ENCODE measurements at regions not wholly inside any gene's neighbourhood (a gene's known extent, or its start where the extent isn't known, plus 50 kb on each side); places are given as distances from the start of the nearest gene placed in this dataset.

DNA sequence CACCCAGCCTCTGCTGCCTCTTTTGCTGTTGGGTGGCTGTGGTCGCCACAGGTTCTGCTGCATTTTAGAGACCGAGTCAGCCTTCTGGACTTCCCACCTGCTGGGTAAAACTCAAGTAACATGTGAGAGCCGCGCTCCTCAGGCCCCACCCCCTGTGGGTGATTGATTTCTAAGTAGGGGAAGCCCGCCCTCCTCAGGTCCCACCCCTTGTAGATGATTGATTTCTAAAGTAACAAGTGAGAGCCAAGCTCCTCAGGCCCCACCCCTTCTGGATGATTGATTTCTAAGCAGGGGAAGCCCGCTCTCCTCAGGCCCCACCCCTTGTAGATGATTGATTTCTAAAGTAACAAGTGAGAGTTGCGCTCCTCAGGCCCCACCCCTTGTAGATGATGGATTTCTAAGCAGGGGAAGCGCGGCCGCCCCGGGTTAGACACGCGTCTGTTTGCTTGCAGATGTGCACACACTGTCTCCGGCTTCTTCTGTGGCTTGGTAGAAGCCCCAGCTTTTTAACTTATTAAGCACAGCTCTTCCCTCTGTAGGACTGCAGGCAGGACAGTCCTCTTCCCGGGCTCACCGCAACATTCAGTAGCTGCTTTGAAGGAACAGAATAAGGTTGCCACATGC lies 83.4 kb downstream of the FAM43A start:
- DNase-seq = peak; percentile 63 to 96

DNA sequence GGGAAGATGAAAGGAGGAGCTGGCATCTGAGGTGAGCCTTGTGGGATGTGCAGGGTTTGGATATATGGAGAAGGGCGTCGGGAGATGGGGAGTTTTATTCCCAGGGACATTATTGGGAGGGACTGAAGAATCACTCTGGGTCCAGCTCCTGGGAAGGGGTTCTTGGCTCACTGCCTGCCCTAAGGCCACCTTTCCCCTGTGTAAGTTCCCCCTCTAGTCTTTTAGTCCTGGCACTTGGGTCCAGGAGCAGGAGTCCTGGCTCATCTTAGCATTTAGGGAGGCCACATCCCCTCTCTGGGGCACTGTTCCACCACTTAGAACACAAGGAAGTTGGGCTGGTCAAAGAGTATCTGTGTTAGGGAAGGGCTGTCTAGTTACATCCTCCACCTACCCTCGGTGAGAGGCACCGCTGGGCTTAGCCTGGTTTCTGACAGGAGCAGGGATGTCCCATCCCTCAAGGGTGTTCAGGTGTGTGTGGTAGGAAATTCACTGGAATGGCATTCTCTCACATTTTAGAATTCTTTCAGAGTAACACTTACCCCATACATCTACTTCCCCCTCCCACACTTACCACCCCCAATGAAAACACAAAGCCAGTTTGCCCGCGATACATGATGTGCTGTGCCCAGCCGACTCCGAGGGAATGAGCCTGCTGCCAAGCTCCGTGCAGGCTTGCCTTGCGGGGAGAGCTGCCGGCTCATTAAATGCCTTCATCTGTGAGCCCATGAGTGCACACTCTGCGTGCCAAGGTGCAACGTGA lies 86.7 kb downstream of the FAM43A start:
- DNase-seq = no peak

DNA sequence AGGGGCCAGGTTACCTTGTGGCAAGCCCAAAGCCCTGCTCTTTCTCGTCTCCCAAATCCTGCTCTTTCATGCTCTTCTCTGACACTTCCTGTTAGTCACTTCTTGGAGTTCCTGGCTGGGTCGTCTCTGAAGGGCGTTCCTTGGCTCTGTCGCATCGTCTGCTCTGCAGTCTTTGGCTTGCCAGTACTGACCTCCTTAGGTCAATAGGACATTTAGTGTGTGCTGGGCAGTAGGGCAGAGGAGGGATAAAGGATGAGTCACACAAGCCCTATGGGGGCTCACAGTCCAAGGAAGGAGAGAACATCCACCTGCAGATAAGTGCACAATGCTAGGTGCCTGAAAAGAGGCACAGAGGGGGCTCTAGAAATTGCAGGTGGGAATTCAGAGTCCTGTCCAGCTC lies 87.5 kb downstream of the FAM43A start:
- no peak for DNase-seq

DNA sequence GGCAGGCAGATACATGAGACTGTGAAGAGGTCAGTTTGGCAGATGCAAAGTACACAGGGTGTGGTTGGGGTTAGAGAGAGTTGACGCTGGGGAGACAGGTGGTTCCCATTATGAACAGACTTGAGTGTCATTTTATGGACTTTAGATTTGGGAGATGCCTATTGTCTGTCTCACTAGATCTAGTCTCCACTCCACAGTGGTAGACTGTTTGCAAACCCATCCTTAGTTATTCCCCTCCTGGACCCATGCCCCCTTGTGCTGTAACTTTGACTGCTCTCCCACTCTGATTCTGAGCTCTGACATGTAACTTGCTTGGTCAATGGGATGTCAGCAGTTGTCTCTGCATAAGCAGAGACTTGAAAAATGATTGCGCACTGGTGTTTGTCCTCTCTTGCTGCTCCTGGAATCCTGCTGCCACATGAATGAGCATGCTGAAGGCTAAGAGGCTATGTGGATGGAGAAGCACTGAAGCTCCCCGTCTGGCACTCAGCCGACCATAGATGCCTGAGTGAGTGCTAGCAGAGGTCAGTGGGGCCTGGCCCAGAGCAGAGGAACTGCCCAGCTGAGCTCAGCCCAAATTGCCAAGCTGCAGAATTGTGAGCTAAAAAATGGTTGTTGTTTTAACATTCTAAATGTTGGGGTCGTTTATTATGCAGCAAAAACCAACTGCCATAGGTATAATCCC lies 88.2 kb downstream of the FAM43A start:
- DNase-seq = no peak

DNA sequence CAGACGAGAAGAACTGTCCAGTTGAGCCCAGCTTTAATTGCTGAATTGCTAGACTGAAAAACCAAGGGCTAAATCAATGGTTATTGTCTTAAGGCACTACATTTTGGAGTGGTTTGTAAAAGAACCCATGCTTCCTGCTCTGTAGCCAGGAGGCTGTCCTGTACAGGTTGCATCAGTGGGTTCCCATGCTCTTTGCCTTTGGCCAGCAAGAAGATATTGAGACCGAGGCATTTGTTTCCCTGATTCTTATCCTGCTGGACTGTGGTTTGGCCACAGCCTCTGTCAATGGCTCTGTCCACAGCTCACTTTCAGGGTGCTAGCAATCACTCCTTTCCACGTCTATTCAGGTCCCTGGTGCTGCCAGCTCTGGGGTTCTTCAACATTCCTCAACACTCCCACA lies 89.6 kb downstream of the FAM43A start:
- no peak for DNase-seq

DNA sequence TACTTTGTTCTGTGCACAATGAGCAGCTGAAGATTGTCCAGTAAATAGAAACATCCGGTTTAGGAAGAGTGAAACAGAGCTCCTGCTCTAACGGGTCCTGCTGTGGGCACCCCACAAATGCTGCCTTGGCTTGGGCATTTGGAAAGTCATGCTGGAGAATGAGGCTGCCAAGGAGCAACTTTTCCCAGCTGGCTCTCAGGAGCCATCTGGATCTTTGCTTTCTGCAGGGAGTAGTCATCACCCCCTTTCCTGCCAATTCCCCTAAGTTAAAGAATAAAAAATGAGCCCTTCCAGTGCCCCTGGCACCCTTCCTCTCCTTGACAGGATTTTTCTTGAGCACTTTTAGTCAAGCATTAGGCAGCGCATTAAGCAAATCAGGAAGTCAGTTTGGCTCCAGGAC lies 90.0 kb downstream of the FAM43A start:
- no peak for DNase-seq

DNA sequence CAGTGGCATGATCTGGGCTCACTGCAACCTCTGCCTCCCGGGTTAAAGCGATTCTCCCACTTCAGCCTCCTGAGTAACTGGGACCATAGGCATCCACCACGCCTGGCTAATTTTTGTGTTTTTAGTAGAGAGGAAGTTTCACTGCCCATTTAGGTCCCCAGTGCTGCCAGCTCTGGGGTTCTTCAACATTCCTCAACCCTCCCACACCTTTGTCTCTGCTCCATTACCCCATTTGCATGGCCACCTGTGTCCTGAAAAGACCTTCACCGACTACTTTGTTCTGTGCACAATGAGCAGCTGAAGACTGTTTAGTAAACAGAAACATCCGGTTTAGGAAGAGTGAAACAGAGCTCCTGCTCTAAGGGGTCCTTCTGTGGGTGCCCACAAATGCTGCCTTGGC lies 92.0 kb downstream of the FAM43A start:
- no peak for DNase-seq

DNA sequence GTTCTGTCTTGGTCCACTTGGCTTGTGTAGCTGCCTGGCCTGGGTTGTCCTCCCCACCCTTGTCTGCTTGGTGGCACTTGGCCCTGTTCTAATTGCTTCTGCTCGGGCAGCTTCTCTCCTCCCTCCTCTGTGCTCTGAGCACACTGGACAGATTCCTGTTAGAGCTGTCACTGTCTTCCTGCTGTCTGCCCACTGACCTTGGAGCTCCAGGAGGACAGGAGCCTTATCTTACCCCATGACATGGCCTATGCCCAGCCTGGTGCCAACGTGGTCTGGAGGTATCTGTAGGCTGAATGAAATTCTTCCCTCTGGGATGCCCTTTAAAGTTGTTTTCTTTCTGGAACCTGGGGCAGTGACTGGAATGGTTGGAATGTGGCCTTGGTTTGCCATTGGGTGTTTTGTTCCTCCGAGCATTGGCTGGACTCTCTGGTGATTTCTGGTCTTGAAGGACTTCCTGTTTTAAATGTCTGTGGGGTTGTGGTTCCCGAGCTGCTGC lies 94.1 kb downstream of the FAM43A start:
- no peak for DNase-seq

DNA sequence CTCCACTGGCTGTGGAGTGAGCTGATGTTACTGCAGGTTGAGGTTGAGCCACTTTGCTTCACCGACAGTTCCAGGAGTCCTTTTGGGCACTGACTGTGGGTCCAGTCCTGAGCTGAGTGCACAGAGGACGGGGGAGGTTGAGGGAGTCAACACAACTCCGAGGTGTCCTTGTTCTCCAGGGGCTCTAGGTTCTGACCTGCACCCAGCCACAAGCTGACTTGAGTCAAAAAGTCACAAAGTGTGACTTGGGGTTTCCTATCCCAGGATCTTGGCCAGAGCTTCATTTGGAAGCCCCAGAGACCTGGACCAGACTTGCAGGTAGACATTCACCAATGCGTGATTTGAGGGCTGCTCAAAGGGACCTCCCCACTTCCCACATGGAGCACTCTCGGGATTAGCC lies 95.0 kb downstream of the FAM43A start:
- no peak for DNase-seq

DNA sequence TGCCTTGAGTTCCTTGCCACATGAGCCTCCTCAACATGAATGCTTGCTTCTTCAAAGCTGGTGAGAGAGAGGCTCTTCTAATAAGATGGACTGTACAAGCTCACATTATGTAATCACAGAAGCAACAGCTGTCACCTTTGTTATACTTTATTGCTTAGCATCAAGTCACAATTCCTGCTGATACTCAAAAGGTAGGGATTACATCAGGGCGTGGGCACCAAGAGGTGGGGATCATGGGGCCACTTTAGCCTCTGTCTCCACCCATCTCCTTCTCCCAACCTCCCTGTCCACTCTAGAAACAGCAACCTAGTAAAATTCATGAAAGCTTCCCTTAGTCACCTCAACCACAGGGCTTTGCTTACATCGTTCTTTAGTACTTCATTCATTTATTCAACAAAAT lies 95.9 kb downstream of the FAM43A start:
- no peak for DNase-seq

DNA sequence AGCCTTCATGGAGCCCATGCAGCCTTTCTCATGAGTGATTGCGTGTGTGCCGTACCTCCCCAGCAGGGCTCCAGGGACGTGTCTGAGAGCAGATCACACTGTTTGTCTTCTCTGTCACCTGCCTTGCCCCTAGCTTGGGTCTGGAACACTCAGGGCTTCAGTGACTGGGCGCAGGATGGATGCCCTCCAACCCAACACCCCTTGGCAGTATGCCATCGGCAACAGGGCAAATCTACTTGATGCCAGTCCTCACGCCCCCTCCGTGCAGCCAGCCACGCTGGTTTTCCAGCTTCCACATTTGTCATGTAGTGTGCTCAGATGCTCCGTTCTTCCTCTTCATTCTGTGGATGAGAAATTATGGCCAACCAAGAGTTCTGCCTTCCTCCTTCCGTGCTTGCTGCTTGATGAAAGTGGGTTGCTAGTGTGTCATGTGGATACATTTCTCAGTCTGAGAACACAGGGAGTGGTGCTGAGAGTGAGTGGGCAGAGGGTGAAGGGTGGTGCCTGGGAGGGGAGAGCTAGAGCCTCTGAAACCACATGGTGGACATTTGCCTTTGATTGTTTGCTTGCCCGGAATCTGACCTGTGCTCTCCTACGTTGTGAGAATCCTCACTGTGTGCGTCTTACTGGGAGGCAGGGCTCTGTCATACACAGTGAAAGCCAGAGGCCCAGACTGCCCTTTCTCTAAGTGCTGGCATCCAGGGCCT lies 97.2 kb downstream of the FAM43A start:
- DNase-seq = no peak

DNA sequence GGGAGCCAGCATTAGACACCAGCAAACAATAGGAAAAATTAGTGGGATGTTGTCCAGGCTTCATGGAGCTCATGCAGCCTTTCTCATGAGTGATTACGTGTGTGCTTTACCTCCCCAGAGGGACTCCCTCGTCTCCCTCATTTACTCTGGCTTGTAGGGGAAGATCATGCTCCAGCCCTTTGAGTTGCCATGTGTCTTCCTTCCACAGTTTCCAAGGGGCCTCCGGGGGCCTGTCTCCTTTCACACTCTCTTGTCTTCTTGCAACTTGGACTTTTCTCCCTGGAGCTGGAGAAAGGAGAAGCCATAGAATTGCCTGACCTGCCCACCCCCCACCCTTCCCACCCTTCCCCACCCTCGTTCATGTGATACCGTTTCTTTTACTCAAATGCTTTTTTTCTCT lies 98.7 kb downstream of the FAM43A start:
- no peak for DNase-seq

DNA sequence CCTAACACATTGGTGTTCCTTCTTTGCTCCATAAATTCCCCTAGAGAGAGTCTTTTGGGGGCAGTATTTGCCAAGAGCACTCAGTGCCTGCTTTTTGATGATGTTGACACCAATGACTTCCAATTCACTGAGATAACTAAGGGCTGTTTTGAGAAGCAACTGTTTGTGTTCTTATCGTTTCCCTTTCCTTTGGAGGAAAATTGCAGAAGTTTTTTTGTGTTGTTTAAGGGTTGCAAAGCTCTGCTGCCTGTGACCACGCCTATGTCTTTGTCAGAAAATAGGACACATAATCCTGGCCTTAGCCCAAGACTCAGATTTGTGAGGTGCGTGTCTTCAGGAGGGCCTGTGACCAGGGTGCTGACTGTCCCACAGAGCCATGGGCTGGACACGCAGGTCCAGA lies 99.6 kb downstream of the FAM43A start:
- no peak for DNase-seq

DNA sequence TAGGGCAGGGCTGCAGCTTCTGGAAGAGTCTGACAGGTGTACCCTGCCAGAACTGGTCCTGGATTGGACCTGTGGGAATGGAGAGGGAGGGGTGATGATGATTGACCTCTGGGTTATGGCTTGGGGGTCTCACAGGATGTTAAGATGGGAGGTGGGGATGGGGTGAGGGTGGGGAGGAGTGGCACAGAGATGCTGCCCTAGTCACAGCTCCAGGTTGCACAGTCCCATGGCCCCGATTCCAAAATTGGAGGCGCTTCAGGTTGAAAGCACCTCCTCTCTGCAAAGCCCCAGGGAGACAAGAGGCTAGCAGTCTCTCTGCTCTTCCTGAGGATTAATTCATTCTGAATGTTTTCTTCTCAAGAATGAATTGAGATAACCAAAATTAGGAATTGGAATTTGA lies 101.4 kb downstream of the FAM43A start:
- DNase-seq = no peak

DNA sequence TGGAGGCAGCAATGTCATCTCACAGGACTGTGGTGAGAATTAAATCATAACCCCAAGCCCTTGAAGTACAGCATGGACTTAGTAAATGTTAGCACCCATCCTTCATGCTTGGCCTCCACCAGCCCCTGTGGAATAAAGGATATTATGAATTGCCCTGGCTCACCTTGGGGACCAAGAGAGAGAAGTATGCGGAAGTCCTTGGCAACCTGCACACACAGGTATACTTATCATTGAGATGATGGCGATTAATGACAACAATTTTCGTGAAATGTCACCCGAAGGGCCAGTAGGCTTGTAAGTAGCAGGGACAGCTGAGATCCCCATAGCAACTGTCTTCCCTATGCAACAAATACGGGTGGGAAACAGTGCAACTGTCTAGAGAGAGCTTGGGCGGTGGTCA lies 102.0 kb downstream of the FAM43A start:
- DNase-seq = no peak

DNA sequence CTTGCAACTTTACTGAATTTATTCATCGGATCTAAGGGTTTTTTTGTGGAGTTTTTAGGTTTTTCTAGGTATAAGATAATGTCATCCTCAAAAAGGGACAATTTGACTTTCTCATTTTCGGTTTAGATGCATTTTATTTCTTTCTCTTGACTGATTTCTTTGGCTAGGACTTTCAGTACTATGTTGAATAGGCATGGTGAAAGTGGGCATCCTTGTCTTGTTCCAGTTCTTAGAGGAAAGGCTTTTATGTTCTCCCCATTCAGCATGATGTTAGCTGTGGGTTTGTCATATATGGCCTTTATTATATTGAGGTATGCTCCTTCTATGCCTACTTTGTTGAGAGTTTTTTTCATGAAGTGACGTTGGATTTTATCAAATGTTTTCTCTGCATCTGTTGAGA lies 106.7 kb downstream of the FAM43A start:
- no peak for DNase-seq

DNA sequence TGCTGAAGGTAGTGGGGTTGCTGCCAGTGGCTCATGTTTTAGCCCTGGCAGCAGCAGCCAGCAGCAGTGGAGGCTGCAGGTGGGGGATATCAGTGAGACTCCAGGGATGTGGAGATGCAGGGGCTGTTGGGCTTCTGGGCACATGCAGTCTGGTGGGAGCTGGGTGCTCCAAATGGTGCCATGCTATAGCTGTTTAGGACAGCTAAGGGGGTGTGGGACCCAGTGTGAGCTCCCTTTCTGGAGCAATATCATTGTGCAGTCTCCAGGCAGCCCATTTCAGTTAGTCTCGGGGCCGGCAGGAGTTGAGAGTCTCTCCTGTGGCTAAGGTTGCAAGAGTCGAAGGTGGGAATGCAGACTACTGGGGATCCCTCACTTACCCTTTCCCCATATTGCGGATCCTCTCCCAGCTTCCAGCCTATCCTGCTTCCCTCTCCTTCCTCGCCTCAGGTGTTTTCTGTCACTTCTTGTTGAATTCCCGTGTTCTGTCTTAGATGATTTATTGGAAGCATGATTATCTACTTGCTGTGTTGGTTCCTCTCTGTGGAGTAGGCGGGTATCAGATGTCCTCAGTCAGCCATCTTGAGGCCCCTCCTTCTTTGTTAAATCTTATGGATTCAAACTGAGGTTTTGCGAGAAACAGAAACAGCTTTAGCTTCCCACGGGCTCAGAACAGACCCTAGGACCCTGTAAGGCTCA lies 112.0 kb downstream of the FAM43A start:
- DNase-seq = no peak

DNA sequence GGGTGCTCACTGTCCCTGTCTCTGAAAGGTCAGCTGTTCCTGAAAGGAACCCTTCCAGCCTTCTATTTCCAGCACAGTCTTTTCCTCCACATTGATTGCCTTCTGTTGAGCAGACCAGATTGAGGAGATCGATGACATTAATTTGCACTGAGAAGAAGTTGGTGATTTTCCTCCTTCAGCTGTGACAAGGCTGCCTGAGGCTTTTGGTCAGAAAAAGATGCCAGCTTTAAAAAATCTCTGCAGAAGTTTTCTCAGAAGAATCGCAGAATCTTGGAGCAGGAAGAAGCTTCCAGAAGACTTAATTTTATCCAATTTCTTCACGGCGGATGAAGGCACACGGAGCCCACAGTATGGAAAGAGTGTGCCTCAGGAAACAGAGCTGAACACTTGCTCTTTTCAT lies 112.8 kb downstream of the FAM43A start:
- DNase-seq = no peak

DNA sequence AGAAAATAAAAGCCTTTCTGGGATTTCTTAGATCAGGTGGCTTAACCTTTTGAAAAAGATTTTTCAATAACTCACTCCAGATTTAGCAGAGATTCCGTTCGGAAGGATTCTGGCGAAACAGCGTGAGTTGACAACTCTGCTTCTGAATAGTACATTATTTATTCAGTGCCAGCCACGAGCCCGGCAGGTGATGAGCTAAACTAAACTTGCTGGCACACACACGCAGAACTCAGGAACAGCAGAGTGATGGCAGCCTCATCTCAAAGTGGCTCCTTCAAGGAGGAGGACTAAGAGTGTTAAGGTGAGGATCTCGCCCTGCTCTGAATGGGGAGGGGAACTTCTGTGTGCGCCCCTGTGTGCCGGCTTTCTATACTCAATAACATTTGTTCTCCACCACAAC lies 114.3 kb downstream of the FAM43A start:
- DNase-seq = no peak

DNA sequence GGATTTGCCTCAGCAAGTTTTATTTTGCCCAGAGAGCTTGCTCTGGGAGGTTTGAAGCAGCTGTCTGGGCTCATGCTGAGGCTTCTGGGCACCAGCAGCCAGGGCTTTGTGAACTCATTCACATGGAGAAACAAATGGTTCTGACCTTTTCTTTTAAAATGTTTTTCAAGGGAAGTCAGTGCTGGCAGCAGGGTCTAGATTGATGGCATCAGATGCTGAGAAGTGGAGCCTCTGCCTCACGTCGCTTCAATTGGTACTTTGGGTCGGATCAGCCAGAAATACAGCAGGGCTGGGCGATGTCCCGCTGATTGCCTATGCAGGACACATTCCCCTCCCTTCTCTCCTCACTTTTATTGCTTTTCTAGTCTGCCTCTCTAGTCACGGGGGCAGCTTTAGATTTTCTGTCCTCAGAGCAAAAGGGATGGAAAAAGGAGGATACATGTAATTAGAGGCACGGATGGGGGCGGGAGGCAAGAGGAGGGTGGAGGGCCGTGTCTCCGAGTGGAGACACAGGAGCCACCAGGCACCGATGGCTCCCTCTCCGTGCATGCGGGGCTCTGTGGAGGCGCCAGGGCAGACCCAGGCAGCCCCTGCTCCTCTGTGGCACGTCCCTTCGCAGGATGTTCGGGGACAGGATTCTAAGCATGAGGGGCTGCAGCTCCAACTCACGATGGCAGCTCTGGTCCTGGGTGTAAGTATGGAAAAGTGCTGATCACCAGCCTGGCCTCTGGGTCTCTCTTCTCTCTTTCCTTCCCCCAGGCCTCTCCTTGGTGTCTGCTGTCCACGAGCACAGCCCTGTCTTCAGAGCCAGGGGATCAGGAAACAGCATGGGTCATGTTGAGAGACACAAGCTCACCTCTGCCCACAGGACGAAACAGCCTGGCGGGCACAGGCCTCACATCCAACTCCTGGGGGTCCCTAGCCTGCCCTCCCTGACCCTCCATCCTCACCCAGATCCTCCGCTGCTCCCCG lies 116.1 kb downstream of the FAM43A start:
- DNase-seq = no peak

DNA sequence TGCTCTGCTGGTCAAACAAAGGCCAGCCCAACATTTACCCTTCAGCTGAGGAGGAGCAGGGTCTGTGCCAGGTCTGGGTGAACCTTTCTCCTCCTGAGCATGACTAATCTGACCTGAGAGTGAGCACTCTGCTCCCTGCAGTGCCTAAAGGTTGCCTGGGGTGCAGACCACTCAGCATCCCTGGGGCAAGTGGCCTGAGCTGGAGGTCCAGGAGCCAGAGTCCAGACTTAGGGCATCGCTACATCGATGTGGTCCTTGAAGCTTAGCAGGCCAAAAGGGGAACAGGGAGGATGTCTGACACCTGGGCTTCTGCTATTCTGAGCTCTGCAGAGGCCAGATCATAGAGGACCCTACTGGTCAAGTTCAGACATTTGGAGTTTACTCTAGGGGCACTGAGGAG lies 119.1 kb downstream of the FAM43A start:
- no peak for DNase-seq

DNA sequence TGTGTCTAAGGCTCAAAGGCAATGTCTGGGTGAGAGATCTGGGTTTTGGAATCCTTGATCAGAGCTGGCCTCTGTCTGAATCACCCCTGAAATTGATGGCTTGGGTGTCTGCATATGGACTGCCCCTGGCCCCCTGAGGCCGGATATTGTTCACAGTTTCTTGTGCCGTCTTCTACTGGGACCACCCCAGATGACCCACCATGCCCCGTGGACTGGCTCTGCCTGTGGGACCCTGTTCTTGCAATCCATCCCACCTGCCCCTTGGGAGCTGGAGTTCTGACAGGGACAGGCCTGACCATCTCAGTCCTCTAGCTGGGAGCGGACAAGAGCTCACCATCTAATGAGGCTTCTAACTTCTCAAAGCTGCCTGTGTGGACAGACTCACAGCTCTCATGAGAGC lies 119.9 kb downstream of the FAM43A start:
- DNase-seq = no peak
